ENCODE measurements at regions not wholly inside any gene's neighbourhood (a gene's known extent, or its start where the extent isn't known, plus 50 kb on each side); places are given as distances from the start of the nearest gene placed in this dataset.

DNA sequence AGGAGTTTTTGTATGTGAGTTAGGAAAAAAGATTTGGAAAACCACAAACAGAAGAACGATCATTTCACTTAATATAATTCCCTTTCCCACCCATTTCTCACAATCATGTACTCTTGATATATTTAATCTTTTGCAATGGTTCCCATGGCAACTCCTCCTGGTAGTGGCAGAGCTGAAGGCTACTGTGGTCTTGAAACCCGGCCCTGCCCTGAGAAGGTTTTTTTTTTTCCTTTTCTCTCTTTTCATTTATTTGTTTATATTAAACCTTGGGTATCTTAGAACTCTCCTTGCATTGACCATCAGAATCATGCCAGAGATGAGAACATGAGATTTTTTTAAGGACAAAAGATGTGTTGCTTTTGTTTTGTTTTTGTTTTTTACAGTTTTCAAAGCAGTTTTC is 566.1 kb upstream of the NRP1 start:
- no peak for DNase-seq
- Histone ChIP-seq H3K4me3 (no peak overlapping the region), H3K27me3 (no peaks in the 10 kb centered on the region), H3K4me1 (peaks cover 14 to 54% (median 29%) of the 10 kb centered on the region in 3 donors), H3K36me3 (no peaks in the 10 kb centered on the region), H3K27ac (peak overlapping the region; percentile 14 to 73 (median 68)), H3K9me3 (no peaks in the 10 kb centered on the region)
- 34 to 40% methylated on average over 2 of the region's 2 CpGs for WGBS, 2 donors
- TF ChIP-seq, protein P1, sequence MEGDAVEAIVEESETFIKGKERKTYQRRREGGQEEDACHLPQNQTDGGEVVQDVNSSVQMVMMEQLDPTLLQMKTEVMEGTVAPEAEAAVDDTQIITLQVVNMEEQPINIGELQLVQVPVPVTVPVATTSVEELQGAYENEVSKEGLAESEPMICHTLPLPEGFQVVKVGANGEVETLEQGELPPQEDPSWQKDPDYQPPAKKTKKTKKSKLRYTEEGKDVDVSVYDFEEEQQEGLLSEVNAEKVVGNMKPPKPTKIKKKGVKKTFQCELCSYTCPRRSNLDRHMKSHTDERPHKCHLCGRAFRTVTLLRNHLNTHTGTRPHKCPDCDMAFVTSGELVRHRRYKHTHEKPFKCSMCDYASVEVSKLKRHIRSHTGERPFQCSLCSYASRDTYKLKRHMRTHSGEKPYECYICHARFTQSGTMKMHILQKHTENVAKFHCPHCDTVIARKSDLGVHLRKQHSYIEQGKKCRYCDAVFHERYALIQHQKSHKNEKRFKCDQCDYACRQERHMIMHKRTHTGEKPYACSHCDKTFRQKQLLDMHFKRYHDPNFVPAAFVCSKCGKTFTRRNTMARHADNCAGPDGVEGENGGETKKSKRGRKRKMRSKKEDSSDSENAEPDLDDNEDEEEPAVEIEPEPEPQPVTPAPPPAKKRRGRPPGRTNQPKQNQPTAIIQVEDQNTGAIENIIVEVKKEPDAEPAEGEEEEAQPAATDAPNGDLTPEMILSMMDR (IDR thresholded peaks at IDR 0.05) = no peak
- TF ChIP-seq POLR2A (IDR thresholded peaks at IDR 0.05) = no peak
- intact Hi-C loops (cut with DNase I) = no loop called here

DNA sequence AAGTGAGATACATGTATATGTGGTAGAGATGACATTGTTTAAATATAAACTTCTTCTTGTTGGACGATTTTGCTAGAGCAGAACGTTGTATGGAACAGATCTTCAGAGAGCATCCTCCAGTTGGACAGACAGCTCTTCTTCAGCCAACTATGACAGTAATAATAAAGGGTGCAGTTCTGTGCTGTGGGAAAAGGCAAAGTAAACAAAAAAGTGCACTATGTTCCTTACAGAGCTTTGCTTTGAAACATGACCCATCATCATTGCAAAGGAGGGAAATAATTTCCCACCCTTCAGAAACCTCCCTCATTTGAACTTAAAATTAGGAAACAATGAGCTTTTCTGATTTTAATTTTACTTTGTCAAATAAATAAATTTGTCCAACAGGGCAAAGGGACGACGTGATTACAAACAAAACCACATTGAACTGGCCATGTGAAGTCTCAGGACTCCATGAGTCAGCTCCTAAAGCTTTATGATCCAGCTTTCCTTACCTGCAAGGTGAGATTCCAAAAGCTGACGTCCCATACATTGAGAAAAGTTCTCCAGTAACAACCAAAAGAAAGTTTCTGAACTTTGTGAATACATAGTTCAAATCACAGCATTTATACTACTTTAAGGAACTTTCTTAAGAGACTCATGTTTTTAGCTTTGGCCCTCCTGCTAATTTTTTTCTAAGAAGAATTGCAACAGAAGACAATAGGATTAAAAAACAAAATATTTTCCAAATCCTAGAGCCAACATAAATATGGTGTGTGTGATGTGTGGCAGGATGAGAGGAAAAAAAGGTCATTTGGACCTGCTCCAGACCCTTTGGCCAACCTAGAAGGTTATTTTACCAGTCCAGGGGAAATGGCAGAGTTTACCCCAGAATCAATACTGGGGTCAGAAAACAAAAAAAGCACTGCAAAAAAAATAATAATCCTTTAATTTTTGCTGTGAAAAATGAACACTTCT is 565.4 kb upstream of the NRP1 start:
- DNase-seq = no peak
- no peaks in the 10 kb centered on the region for H3K36me3 ChIP-seq
- no peak for TF ChIP-seq POLR2A (IDR thresholded peaks at IDR 0.05)
- TF ChIP-seq, protein P1 (IDR thresholded peaks at IDR 0.05) = no peak
- H3K27ac ChIP-seq = peak overlapping the region; percentile 23 to 73 (median 64)
- peaks cover 14 to 54% (median 29%) of the 10 kb centered on the region in 3 donors for H3K4me1 ChIP-seq
- intact Hi-C loops (cut with DNase I) = no loop called here
- H3K4me3 ChIP-seq = no peak overlapping the region
- H3K27me3 ChIP-seq = no peaks in the 10 kb centered on the region
- H3K9me3 ChIP-seq = no peaks in the 10 kb centered on the region
- WGBS, 2 donors = 22 to 33% methylated on average over 5 of the region's 5 CpGs

DNA sequence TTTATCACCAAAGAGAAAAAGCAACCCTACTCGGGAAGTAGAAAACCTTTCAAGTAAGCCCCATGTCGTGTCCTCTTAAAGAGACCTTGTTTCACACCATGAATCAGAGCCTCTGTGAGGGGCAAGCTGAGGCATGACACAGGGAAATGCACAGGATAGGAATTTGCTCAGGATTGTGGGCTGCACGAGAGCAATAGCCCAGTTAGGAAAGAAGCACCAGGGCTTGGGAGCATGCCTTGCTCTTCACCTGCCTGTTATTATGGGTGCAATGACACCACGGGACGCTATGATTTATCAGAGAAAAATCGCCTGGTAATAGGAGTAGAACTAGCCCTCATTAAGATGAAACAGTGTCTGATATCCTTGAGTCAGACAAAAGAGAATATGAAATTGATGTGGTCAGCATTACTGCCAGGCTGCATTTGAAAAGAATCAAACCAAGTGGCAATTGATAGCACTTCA is 562.9 kb upstream of the NRP1 start:
- no peaks in the 10 kb centered on the region for H3K9me3 ChIP-seq
- no peaks in the 10 kb centered on the region for H3K27me3 ChIP-seq
- no peaks in the 10 kb centered on the region for H3K36me3 ChIP-seq
- TF ChIP-seq POLR2A (IDR thresholded peaks at IDR 0.05) = no peak
- TF ChIP-seq, protein P1 (IDR thresholded peaks at IDR 0.05) = no peak
- H3K4me3 ChIP-seq = no peak overlapping the region
- intact Hi-C loops (cut with DNase I) = no loop called here
- no peak for DNase-seq
- 19 to 46% methylated on average over 6 of the region's 6 CpGs for WGBS, 2 donors
- H3K4me1 ChIP-seq = peaks cover 14 to 54% (median 29%) of the 10 kb centered on the region in 3 donors
- H3K27ac ChIP-seq = peak overlapping the region; percentile 5 to 43 (median 26)

DNA sequence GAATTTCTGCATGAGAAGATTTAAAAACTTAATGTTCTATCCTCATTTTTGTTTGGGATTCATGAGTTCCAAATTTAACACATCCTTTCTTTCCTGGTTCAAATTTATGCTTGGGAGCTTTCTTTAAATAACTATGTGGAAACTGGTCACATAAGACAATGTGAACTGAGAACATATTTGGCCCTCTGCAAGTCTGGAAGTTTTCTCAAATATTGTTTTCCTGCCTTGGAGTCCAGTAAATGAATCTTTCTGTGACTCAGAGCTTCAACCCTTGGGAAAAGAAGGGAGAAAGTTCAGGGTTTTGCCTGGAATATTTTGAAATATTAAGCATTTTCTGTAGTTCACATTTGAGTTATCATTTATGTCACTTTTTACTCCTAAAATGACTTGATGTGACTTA is 559.0 kb upstream of the NRP1 start:
- DNase-seq = no peak

DNA sequence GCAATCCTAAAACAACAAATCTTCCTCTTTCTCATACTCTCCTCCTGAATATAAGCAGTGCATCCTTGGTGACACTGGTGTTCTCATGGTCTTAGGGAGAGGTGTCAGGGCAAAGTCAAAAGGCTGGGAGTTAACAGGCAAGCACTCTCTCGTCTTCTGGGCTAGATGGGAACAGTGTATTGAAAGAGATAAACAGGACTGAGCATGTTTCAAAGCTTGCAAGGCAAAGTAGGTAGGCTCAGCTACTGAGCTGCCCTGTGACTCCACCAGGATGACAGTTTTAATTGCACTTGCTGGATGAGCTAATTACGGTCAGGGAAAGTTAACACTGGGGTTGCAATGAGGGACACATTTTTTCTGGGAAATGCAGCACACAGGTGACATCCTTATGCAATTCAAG is 554.9 kb upstream of the NRP1 start:
- no peak for TF ChIP-seq POLR2A (IDR thresholded peaks at IDR 0.05)
- TF ChIP-seq, protein P1 (IDR thresholded peaks at IDR 0.05) = no peak
- Histone ChIP-seq H3K27ac (no peak overlapping the region), H3K4me1 (peaks cover 0 to 5% (median 0%) of the 10 kb centered on the region in 3 donors), H3K27me3 (no peaks in the 10 kb centered on the region), H3K9me3 (no peaks in the 10 kb centered on the region), H3K36me3 (no peaks in the 10 kb centered on the region), H3K4me3 (no peak overlapping the region)
- 13 to 16% methylated on average over 2 of the region's 2 CpGs for WGBS, 2 donors
- intact Hi-C loops (cut with DNase I) = no loop called here
- DNase-seq = no peak

More for the DNA sequence above, 559.0 kb upstream of the NRP1 start:
- TF ChIP-seq POLR2A (IDR thresholded peaks at IDR 0.05) = no peak
- TF ChIP-seq, protein P1 (IDR thresholded peaks at IDR 0.05) = no peak
- H3K36me3 ChIP-seq = no peaks in the 10 kb centered on the region
- no peak overlapping the region for H3K4me3 ChIP-seq
- no peaks in the 10 kb centered on the region for H3K9me3 ChIP-seq
- intact Hi-C loops (cut with DNase I) = no loop called here
- no peaks in the 10 kb centered on the region for H3K27me3 ChIP-seq
- peaks cover 0 to 27% (median 8%) of the 10 kb centered on the region in 3 donors for H3K4me1 ChIP-seq
- no peak overlapping the region for H3K27ac ChIP-seq
